Small intestine (tissue), 7 donors: ENCODE measurements at regions not wholly inside any gene's neighbourhood (a gene's known extent, or its start where the extent isn't known, plus 50 kb on each side); places are given as distances from the start of the nearest gene placed in this dataset.
A peak's percentile ranks its signal among the peaks of the same experiment; 100 is the strongest.
"Not testable (repeated sequence)": the region's sequence is repeated elsewhere in the genome, so short reads cannot be mapped to it uniquely, and the experiment has no call there.

Experiments
- DNase-seq, 2 donors: peaks; one replicate each; pipeline versions ENCODE4 v3.0.0 to v3.0.0-alpha.2; 2013
- FAIRE-seq: peaks from 2 replicates; lab custom pipeline; 2012; peaks lifted over from hg19 to GRCh38; lab: Jason Lieb, UNC
- H3K27ac ChIP-seq, 3 donors: one replicate each; pipeline ENCODE4 v1.5.1; 2013; ENCODE audit warnings: low read length in 2 of 3, mild to moderate bottlenecking in 2 of 3, control low read depth in 1 of 3, inconsistent platforms in 1 of 3, low read depth in 1 of 3, moderate library complexity in 1 of 3
- H3K27me3 ChIP-seq, 3 donors: one replicate each; pipeline ENCODE4 v1.6.1; 2013; ENCODE audit warnings: low read length in 3 of 3, inconsistent platforms in 1 of 3; ENCODE audit not compliant: control insufficient read depth in 3 of 3, insufficient read depth in 3 of 3
- H3K36me3 ChIP-seq, 3 donors: one replicate each; pipeline ENCODE4 v1.6.1; 2013; ENCODE audit warnings: low read length in 3 of 3, inconsistent platforms in 1 of 3, low read depth in 1 of 3, mild to moderate bottlenecking in 1 of 3, moderate library complexity in 1 of 3; ENCODE audit not compliant: control insufficient read depth in 3 of 3, insufficient read depth in 2 of 3
- H3K4me1 ChIP-seq, 3 donors: one replicate each; pipeline ENCODE4 v1.6.1; 2013; ENCODE audit warnings: low read length in 2 of 3, inconsistent platforms in 1 of 3, low read depth in 1 of 3, mild to moderate bottlenecking in 1 of 3, moderate library complexity in 1 of 3; ENCODE audit not compliant: control insufficient read depth in 3 of 3, insufficient read depth in 2 of 3
- H3K4me3 ChIP-seq, 3 donors: one replicate each; pipeline ENCODE4 v1.5.1; 2013; ENCODE audit warnings: low read length in 3 of 3, control low read depth in 1 of 3, inconsistent platforms in 1 of 3, low read depth in 1 of 3, mild to moderate bottlenecking in 1 of 3, moderate library complexity in 1 of 3
- H3K9me3 ChIP-seq, 2 donors: one replicate each; pipeline ENCODE4 v1.6.1; 2013; ENCODE audit warnings: low read depth in 1 of 2, low read length in 1 of 2; ENCODE audit not compliant: control insufficient read depth in 2 of 2, insufficient read depth in 1 of 2
- WGBS, 3 donors: extraction: QIAGEN DNeasy Blood & Tissue Kit; methylation state at CpG; one replicate each; pipeline ENCODE4 v1.1.7; 2013; 5-methylcytosine and 5-hydroxymethylcytosine counted together
- donor health status: healthy with polysubstance abuse.
- donor health status: control.
- donor health status: control.
- donor health status: Bipolar disorder and iron deficiency.
- donor health status: healthy.

DNA sequence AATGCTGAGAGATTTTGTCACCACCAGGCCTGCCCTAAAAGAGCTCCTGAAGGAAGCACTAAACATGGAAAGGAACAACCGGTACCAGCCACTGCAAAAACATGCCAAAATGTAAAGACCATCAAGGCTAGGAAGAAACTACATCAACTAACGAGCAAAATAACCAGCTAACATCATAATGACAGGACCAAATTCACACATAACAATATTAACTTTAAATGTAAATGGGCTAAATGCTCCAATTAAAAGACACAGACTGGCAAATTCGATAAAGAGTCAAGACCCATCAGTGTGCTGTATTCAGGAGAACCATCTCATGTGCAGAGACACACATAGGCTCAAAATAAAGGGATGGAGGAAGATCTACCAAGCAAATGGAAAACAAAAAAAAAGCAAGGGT, 163.8 kb upstream of the RPS6KA2 start:
- FAIRE-seq, H3K36me3 ChIP-seq, DNase-seq, H3K27ac ChIP-seq, H3K4me3 ChIP-seq, H3K27me3 ChIP-seq, H3K9me3 ChIP-seq, H3K4me1 ChIP-seq: not testable (repeated sequence)
- WGBS, 3 donors = 50 to 92% (median 80%) methylated on average over 1 to 2 of the region's 3 CpGs

DNA sequence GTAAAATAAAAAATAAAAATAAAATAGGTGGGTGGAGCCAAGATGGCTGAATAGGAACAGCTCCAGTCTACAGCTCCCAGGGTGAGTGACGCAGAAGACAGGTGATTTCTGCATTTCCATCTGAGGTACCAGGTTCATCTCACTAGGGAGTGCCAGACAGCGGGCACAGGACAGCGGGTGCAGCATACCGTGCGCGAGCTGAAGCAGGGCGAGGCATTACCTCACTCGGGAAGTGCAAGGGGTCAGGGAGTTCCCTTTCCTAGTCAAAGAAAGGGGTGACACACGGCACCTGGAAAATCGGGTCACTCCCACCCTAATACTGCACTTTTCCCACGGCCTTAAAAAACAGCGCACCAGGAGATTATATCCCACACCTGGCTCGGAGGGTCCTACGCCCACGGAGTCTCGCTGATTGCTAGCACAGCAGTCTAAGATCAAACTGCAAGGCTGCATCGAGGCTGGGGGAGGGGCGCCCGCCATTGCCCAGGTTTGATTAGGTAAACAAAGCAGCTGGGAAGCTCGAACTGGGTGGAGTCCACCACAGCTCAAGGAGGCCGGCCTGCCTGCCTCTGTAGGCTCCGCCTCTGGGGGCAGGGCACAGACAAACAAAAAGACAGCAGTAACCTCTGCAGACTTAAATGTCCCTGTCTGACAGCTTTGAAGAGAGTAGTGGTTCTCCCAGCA, 161.9 kb upstream of the RPS6KA2 start:
- not testable (repeated sequence) for FAIRE-seq, H3K4me3 ChIP-seq, H3K27ac ChIP-seq, DNase-seq, H3K4me1 ChIP-seq, H3K36me3 ChIP-seq, H3K27me3 ChIP-seq, H3K9me3 ChIP-seq
- WGBS, 3 donors = 86 to 90% (median 89%) methylated on average over 18 to 22 of the region's 22 CpGs

- Histone ChIP-seq H3K27ac (no peak overlapping the region), H3K4me1 (no peaks in the 10 kb centered on the region), H3K4me3 (no peak overlapping the region), H3K9me3 (peaks cover 0 to 2% of the 10 kb centered on the region in 2 donors), H3K27me3 (no peaks in the 10 kb centered on the region), H3K36me3 (no peaks in the 10 kb centered on the region)
- peak; percentile 71 for DNase-seq
- peak; percentile 87 for FAIRE-seq
- 3 to 6% (median 5%) methylated on average over 3 of the region's 3 CpGs for WGBS, 3 donors
Observed at GRCh38 chr6:166786704-166787293, 159.7 kb upstream of the RPS6KA2 start.

DNA sequence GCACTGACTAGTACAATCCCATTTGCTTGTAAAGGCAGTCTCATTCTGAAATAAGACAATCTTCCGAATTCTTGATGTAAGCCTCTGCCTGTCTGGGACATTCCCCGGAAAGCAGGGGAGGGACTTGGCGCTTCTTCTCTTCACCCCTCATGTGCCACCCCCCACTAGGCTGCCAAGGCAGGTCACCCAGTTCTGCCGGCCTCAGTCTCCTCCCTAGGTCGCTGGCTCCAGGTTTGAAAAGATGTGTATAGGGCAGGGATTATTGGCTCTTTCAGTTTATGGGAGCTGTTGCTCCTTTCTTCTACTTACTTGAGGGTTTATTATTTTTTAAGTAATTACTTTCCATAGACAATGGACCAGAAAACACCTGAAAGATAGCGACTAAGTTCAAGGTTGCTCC, 158.1 kb upstream of the RPS6KA2 start:
- Histone ChIP-seq H3K4me3 (no peak overlapping the region), H3K27ac (no peak overlapping the region), H3K4me1 (no peaks in the 10 kb centered on the region), H3K27me3 (no peaks in the 10 kb centered on the region), H3K9me3 (peaks cover 0 to 2% of the 10 kb centered on the region in 2 donors), H3K36me3 (no peaks in the 10 kb centered on the region)
- DNase-seq (no peak), FAIRE-seq (no peak)
- WGBS, 3 donors = 81 to 89% (median 86%) methylated on average over 6 of the region's 6 CpGs

DNA sequence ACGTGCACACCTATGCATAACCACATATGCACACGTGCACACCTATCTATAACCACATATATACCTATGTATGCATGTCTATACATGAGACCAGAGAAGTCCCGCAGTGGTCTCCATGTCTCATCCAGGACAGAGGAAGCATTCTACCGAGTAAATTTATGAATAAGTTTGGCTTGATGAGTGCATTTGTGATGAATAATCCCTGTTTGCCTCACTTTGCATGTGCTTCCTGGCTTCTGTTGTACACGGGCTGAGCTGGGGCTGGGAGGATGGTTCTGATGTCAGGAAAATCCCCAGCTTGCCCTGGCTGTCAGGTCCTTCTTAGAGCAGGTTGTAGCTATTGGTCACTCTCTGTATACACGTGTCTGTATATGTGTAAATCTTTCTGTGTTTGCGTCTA, 157.6 kb upstream of the RPS6KA2 start:
- Histone ChIP-seq H3K27ac (no peak overlapping the region), H3K4me3 (no peak overlapping the region), H3K36me3 (no peaks in the 10 kb centered on the region), H3K4me1 (no peaks in the 10 kb centered on the region), H3K9me3 (peaks cover 0 to 2% of the 10 kb centered on the region in 2 donors), H3K27me3 (no peaks in the 10 kb centered on the region)
- no peak for DNase-seq
- FAIRE-seq = no peak
- WGBS, 3 donors = 86% methylated on average over 7 of the region's 7 CpGs

DNA sequence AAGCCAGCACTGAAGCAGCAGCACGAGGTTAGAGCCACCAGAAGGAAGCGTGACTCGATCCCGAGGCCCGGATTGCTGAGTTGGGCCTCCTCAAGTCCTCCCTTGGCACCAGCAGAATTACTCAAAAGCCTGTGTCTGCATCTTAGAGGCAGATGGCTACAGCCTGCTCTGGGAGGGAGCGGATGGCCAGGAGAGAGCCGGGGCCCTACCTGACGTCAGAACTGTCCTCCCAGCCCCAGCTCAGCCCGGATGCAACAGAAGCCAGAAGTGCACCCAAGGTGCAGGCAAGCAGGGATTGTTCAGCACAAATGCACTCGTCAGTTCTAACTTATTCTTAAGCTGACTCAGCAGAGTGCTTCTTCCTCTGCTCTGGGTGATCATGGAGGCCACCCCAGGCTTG, 155.5 kb upstream of the RPS6KA2 start:
- Histone ChIP-seq H3K27ac (no peak overlapping the region), H3K36me3 (no peaks in the 10 kb centered on the region), H3K27me3 (no peaks in the 10 kb centered on the region), H3K9me3 (no peaks in the 10 kb centered on the region), H3K4me3 (no peak overlapping the region), H3K4me1 (no peaks in the 10 kb centered on the region)
- no peak for FAIRE-seq
- 78 to 83% (median 78%) methylated on average over 10 of the region's 10 CpGs for WGBS, 3 donors
- no peak for DNase-seq

DNA sequence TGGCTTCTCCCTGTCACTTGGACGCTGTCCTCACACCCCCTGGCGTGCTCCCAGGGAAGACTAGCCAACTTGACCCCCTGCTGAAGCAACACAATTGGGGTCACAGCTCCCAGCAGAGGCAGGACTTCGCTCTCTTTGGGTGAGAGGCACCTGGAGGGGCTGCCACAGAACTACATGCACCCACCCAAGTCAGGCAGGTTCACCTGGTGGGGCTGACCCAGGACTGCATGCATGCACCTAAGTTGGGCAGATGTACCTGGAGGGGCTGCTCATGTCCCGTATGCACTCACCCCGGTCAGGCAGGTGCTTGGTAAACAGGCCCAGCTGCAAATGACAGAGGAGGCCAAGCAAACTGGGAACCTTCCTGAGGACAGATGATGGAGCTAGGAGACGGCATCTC, 154.3 kb upstream of the RPS6KA2 start:
- no peak for FAIRE-seq
- Histone ChIP-seq H3K4me1 (no peaks in the 10 kb centered on the region), H3K4me3 (no peak overlapping the region), H3K9me3 (no peaks in the 10 kb centered on the region), H3K36me3 (no peaks in the 10 kb centered on the region), H3K27me3 (no peaks in the 10 kb centered on the region), H3K27ac (no peak overlapping the region)
- 75 to 91% (median 88%) methylated on average over 6 of the region's 6 CpGs for WGBS, 3 donors
- DNase-seq = no peak

DNA sequence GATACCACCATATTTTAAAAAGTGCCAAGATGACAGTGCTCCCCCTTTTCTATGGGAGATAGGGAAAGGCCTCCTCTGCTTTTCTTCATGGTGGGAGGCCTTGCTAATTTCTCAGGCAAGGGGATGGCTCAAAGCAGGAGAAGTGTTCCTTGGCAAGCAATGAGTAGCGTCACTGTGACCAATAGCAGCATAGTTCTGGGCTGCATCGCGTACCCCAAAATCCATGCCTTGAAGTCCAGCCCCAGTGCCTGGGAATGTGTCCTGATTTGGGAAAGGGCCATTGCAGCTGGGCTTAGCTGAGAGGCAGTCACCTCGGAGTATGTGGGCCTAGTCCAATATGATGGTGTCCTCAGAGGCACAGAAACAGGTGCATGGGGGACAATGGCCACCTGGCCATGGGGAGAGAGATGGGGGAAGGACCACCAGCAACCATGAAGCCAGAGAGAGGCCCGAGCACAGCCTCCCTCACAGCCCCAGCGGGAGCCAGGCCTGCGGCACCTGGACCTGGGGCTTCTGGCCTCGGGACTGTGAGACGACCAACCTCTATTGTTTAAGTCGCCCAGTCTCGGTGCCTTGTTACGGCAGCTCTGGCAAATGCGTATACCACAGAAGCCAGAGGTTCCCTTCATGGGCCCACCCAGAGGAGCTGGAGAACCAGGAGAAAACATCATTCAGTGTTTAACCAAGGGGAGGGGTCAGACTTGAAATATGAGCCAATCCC, 153.1 kb upstream of the RPS6KA2 start:
- no peaks in the 10 kb centered on the region for H3K36me3 ChIP-seq

More for the DNA sequence above, 153.1 kb upstream of the RPS6KA2 start:
- Histone ChIP-seq H3K4me3 (no peak overlapping the region), H3K9me3 (no peaks in the 10 kb centered on the region), H3K27ac (no peak overlapping the region), H3K4me1 (no peaks in the 10 kb centered on the region), H3K27me3 (peaks cover 0 to 3% (median 0%) of the 10 kb centered on the region in 3 donors)
- FAIRE-seq = no peak
- no peak for DNase-seq
- 94% methylated on average over 13 of the region's 13 CpGs for WGBS, 3 donors
